ENCODE measurements at regions not wholly inside any gene's neighbourhood (a gene's known extent, or its start where the extent isn't known, plus 50 kb on each side); places are given as distances from the start of the nearest gene placed in this dataset.
A peak's percentile ranks its signal among the peaks of the same experiment; 100 is the strongest.
"Not testable (repeated sequence)": the region's sequence is repeated elsewhere in the genome, so short reads cannot be mapped to it uniquely, and the experiment has no call there.

DNA sequence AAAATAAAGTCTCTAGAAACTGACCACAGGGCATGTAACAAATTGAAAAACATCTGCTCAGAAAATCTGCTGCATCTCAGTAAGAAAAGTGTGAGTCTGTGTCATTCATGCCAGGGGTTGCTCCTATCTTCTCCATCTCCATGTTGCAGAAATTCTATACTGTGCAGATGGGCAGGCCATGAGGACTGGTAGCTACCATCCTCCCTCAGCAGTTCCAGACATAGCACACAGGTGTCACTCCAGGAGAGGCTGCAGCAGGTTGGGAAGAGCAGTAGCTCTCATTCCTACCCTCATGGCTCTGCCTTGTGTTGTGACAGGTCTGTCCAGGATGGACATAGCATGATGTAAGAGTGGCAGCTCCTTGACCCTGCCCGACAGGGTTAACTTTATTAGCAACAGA, 173.4 kb downstream of the NDUFS4 start:
- DNase-seq (ENCODE audit: low spot score), result peak; percentile 13
- Histone ChIP-seq H3K36me3 (replicated peaks; ENCODE audit: insufficient read depth, low read depth) (no peaks in the 10 kb centered on the region), H3K27ac (no peak overlapping the region), H3K4me2 (no peak overlapping the region), H3K9me2 (replicated peaks; ENCODE audit: insufficient read depth) (no peaks in the 10 kb centered on the region), H2AFZ (no peak overlapping the region), H3K9me3 (ENCODE audit: low read depth) (no peaks in the 10 kb centered on the region), H3K4me1 (ENCODE audit: insufficient read depth) (no peaks in the 10 kb centered on the region), H3K27me3 (no peaks in the 10 kb centered on the region), H4K20me1 (ENCODE audit: insufficient read depth, poor library complexity, severe bottlenecking) (no peaks in the 10 kb centered on the region), H3K4me3 (no peak overlapping the region), H3K79me2 (no peaks in the 10 kb centered on the region)
- 88% methylated on average over 1 of the region's 1 CpG for WGBS (ENCODE audit: low lambda C conversion rate, missing lambda C conversion rate)
- TF ChIP-seq, protein P1, sequence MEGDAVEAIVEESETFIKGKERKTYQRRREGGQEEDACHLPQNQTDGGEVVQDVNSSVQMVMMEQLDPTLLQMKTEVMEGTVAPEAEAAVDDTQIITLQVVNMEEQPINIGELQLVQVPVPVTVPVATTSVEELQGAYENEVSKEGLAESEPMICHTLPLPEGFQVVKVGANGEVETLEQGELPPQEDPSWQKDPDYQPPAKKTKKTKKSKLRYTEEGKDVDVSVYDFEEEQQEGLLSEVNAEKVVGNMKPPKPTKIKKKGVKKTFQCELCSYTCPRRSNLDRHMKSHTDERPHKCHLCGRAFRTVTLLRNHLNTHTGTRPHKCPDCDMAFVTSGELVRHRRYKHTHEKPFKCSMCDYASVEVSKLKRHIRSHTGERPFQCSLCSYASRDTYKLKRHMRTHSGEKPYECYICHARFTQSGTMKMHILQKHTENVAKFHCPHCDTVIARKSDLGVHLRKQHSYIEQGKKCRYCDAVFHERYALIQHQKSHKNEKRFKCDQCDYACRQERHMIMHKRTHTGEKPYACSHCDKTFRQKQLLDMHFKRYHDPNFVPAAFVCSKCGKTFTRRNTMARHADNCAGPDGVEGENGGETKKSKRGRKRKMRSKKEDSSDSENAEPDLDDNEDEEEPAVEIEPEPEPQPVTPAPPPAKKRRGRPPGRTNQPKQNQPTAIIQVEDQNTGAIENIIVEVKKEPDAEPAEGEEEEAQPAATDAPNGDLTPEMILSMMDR (IDR thresholded peaks at IDR 0.05; ENCODE audit: poor library complexity), result peak; percentile 14
- no peak for TF ChIP-seq EZH2phosphoT487 (IDR thresholded peaks at IDR 0.05; ENCODE audit: low read depth, severe bottlenecking, unreplicated experiment)

DNA sequence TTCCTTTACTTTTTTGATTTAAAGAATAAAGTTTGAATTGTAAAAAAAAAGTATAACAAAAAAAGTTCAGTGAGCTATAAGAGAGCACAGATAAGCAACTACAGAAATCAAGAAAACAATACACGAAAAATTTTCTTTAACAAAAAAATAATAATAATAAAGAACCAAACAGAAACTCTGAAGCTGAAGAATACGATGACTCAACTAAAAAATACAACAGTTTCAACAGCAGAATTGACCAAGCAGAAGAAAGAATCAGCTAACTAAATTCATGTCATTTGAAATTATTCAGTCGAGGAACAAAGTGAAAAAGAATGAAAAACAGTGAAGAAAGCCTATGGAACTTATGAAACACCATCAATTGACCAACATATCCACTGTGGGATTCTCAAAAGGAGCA, 177.7 kb downstream of the NDUFS4 start:
- no peaks in the 10 kb centered on the region for H3K9me2 ChIP-seq (replicated peaks; ENCODE audit: insufficient read depth)
- no peak overlapping the region for H2AFZ ChIP-seq
- no peak overlapping the region for H3K4me3 ChIP-seq
- H4K20me1 ChIP-seq (ENCODE audit: insufficient read depth, poor library complexity, severe bottlenecking), result no peaks in the 10 kb centered on the region
- H3K9me3 ChIP-seq (ENCODE audit: low read depth), result no peaks in the 10 kb centered on the region
- no peak for DNase-seq (ENCODE audit: low spot score)
- no peak overlapping the region for H3K4me2 ChIP-seq
- no peaks in the 10 kb centered on the region for H3K79me2 ChIP-seq
- H3K27ac ChIP-seq, result no peak overlapping the region
- H3K27me3 ChIP-seq, result no peaks in the 10 kb centered on the region
- H3K36me3 ChIP-seq (replicated peaks; ENCODE audit: insufficient read depth, low read depth), result no peaks in the 10 kb centered on the region
- 93% methylated on average over 3 of the region's 3 CpGs for WGBS (ENCODE audit: low lambda C conversion rate, missing lambda C conversion rate)
- no peak for TF ChIP-seq EZH2 (IDR thresholded peaks at IDR 0.05; ENCODE audit: borderline replicate concordance)
- no peak for TF ChIP-seq EZH2phosphoT487 (IDR thresholded peaks at IDR 0.05; ENCODE audit: low read depth, severe bottlenecking, unreplicated experiment)
- TF ChIP-seq, protein P1 (IDR thresholded peaks at IDR 0.05; ENCODE audit: poor library complexity), result no peak
- H3K4me1 ChIP-seq (ENCODE audit: insufficient read depth), result no peaks in the 10 kb centered on the region

DNA sequence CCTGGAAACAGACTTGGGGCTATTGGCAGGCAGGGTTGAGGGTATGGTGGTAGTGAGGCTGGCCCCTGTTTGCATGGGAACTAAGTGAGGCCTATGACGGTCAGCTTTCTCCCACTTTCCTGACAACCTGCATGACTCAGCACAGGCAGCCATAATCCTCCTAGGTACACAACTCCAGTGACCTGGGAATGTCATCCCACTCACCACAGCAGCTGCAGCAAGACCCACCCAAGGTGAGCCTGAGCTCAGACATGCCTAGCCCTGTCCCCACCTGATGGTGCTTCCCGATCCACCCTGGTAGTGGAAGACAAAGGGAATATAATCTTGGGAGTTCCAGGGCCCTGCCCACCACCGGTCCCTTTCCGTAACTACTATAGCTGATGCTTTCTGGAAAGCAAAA, 178.7 kb downstream of the NDUFS4 start:
- no peaks in the 10 kb centered on the region for H4K20me1 ChIP-seq (ENCODE audit: insufficient read depth, poor library complexity, severe bottlenecking)
- TF ChIP-seq EZH2phosphoT487 (IDR thresholded peaks at IDR 0.05; ENCODE audit: low read depth, severe bottlenecking, unreplicated experiment) (no peak), EZH2 (IDR thresholded peaks at IDR 0.05; ENCODE audit: borderline replicate concordance) (no peak)
- TF ChIP-seq, protein P1 (IDR thresholded peaks at IDR 0.05; ENCODE audit: poor library complexity), result no peak

DNA sequence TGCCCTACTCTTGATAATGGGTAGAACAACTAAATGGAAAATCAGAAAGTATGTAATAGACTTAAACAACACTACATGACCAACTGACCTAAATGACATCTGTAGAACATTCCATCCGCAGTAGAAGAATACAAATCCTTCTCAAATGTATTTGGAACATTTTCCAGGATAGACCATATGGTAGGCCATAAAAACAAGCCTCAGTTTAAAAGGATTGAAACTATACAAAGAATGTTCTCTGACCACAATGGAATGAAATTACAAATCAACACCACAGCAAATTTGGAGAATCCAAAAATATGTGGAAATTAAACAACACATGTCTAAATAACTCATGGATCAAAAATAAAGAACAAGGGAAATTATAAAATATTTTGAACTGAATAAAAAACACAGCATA, 189.2 kb downstream of the NDUFS4 start:
- TF ChIP-seq, protein P1 (IDR thresholded peaks at IDR 0.05; ENCODE audit: poor library complexity), result no peak
- TF ChIP-seq EZH2phosphoT487 (IDR thresholded peaks at IDR 0.05; ENCODE audit: low read depth, severe bottlenecking, unreplicated experiment), result no peak
- no peak for TF ChIP-seq EZH2 (IDR thresholded peaks at IDR 0.05; ENCODE audit: borderline replicate concordance)
- no peak for DNase-seq (ENCODE audit: low spot score)

More for the DNA sequence above, 178.7 kb downstream of the NDUFS4 start:
- Histone ChIP-seq H3K79me2 (no peaks in the 10 kb centered on the region), H3K9me2 (replicated peaks; ENCODE audit: insufficient read depth) (no peaks in the 10 kb centered on the region), H3K27ac (no peak overlapping the region), H3K4me3 (no peak overlapping the region), H3K27me3 (no peaks in the 10 kb centered on the region), H3K9me3 (ENCODE audit: low read depth) (no peaks in the 10 kb centered on the region), H3K4me2 (no peak overlapping the region), H3K4me1 (ENCODE audit: insufficient read depth) (no peaks in the 10 kb centered on the region), H3K36me3 (replicated peaks; ENCODE audit: insufficient read depth, low read depth) (no peaks in the 10 kb centered on the region), H2AFZ (no peak overlapping the region)
- no peak for DNase-seq (ENCODE audit: low spot score)
- 81% methylated on average over 4 of the region's 4 CpGs for WGBS (ENCODE audit: low lambda C conversion rate, missing lambda C conversion rate)

DNA sequence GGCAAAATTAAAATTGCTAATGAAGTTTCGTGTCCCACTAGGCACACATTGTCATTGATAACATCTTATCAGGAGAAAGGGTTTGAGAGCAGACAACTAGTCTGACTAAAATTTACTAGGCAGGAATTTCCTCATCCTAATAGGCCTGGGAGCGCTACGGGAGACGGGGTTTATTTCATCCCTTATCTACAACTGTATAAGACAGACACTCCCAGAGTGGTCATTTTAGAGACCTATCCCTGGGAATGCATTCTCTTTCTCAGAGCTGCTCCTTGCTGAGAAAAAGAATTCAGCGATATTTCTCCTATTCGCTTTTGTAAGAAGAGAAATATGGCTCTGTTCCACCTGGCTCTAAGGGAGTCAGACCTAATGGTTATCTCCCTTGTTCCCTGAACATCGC, 191.8 kb downstream of the NDUFS4 start:
- H2AFZ ChIP-seq; H3K9me2 ChIP-seq (replicated peaks; ENCODE audit: insufficient read depth): not testable (repeated sequence)

More for the DNA sequence above, 189.2 kb downstream of the NDUFS4 start:
- Histone ChIP-seq H3K4me3 (no peak overlapping the region), H3K36me3 (replicated peaks; ENCODE audit: insufficient read depth, low read depth) (no peaks in the 10 kb centered on the region), H3K4me2 (no peak overlapping the region), H4K20me1 (ENCODE audit: insufficient read depth, poor library complexity, severe bottlenecking) (no peaks in the 10 kb centered on the region), H3K79me2 (no peaks in the 10 kb centered on the region), H3K27ac (no peak overlapping the region), H3K9me2 (replicated peaks; ENCODE audit: insufficient read depth) (no peaks in the 10 kb centered on the region), H3K27me3 (no peaks in the 10 kb centered on the region), H2AFZ (no peak overlapping the region), H3K9me3 (ENCODE audit: low read depth) (no peaks in the 10 kb centered on the region), H3K4me1 (ENCODE audit: insufficient read depth) (no peaks in the 10 kb centered on the region)
- WGBS (ENCODE audit: low lambda C conversion rate, missing lambda C conversion rate), result 87% methylated on average over 1 of the region's 1 CpG

More for the DNA sequence above, 191.8 kb downstream of the NDUFS4 start:
- WGBS (ENCODE audit: low lambda C conversion rate, missing lambda C conversion rate), result 95% methylated on average over 7 of the region's 7 CpGs
- not testable (repeated sequence) for H4K20me1 ChIP-seq (ENCODE audit: insufficient read depth, poor library complexity, severe bottlenecking); H3K4me2 ChIP-seq; H3K4me3 ChIP-seq; H3K79me2 ChIP-seq; H3K4me1 ChIP-seq (ENCODE audit: insufficient read depth); H3K36me3 ChIP-seq (replicated peaks; ENCODE audit: insufficient read depth, low read depth); H3K27ac ChIP-seq; DNase-seq (ENCODE audit: low spot score); H3K9me3 ChIP-seq (ENCODE audit: low read depth); H3K27me3 ChIP-seq

Data from hepatocyte (in vitro differentiated cells).